ENCODE measurements at regions not wholly inside any gene's neighbourhood (a gene's known extent, or its start where the extent isn't known, plus 50 kb on each side); places are given as distances from the start of the nearest gene placed in this dataset.

DNA sequence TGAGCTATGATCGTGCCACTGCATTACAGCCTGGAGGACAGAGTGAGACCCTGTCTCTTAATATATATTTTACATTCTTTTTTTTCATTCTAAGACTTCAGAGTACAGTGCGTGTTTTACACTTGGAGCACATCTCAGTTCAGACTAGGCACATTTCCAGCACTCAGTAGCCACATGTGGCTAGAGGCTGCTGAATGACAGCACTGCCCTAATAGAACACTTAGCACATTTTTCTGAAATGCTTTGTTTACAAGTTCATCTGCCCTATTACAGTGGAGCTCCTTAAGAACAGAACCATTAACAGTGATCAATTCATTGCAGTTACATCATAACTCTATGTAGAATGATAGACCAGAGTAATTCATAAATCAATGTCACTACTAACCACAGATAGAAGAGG is 138.1 kb downstream of the SUCLG1 start:
- intact Hi-C loops (cut with micrococcal nuclease) (no loop called here), in situ Hi-C loops (cut with MboI) (loop anchor here (10.0 kb wide), 1 partner anchor 456 kb away; no protein-coding TSS in a partner anchor)
- no peak overlapping the region for H3K4me2 ChIP-seq (ENCODE audit: insufficient read depth, low read length)
- WGBS (ENCODE audit: insufficient coverage, low coverage, missing lambda C conversion rate), result 0% methylated on average over 2 of the region's 2 CpGs
- no peaks in the 10 kb centered on the region for H3K36me3 ChIP-seq (ENCODE audit: control insufficient read depth, insufficient read depth, low read length)
- TF ChIP-seq, protein P1, sequence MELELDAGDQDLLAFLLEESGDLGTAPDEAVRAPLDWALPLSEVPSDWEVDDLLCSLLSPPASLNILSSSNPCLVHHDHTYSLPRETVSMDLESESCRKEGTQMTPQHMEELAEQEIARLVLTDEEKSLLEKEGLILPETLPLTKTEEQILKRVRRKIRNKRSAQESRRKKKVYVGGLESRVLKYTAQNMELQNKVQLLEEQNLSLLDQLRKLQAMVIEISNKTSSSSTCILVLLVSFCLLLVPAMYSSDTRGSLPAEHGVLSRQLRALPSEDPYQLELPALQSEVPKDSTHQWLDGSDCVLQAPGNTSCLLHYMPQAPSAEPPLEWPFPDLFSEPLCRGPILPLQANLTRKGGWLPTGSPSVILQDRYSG (tag; conservative IDR thresholded peaks at IDR 0.05; ENCODE audit: low read depth), result no peak
- TF ChIP-seq, protein P2, sequence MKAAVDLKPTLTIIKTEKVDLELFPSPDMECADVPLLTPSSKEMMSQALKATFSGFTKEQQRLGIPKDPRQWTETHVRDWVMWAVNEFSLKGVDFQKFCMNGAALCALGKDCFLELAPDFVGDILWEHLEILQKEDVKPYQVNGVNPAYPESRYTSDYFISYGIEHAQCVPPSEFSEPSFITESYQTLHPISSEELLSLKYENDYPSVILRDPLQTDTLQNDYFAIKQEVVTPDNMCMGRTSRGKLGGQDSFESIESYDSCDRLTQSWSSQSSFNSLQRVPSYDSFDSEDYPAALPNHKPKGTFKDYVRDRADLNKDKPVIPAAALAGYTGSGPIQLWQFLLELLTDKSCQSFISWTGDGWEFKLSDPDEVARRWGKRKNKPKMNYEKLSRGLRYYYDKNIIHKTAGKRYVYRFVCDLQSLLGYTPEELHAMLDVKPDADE (conservative IDR thresholded peaks at IDR 0.05; ENCODE audit: control insufficient read depth, low read depth, low read length), result no peak
- TF ChIP-seq BRD9 (IDR thresholded peaks at IDR 0.05; ENCODE audit: low read depth, partially characterized antibody) (no peak), VEZF1 (CRISPR knock-in tag; IDR thresholded peaks at IDR 0.05) (no peak), RBM25 (IDR thresholded peaks at IDR 0.05; ENCODE audit: low read depth, low read length, severe bottlenecking) (no peak), ATF1 (CRISPR knock-in tag; IDR thresholded peaks at IDR 0.05) (no peak), ATF1 (tag; IDR thresholded peaks at IDR 0.05) (no peak), TAF7 (tag; IDR thresholded peaks at IDR 0.05) (no peak), ZNF445 (CRISPR knock-in tag; IDR thresholded peaks at IDR 0.05; ENCODE audit: low read depth) (no peak), ZNF551 (CRISPR knock-in tag; IDR thresholded peaks at IDR 0.05) (no peak)
- CTCF ChIA-PET (ENCODE audit: low intra/inter-chr PET ratio), result no interaction called here
- FAIRE-seq, result no peak
- ATAC-seq, result no peak
- no peak overlapping the region for H3K4me3 ChIP-seq
- BruUV-seq (replicated peaks), result no TSS peak
- no peaks in the 10 kb centered on the region for H3K4me1 ChIP-seq (replicated peaks in 1 of 2; ENCODE audit: control insufficient read depth in 2 of 2, insufficient read depth in 2 of 2, low read length in 2 of 2)
- no peak overlapping the region for H3K27ac ChIP-seq (ENCODE audit: extremely low read depth, low read depth, low read length)
- no peak overlapping the region for H3K9ac ChIP-seq (ENCODE audit: insufficient read depth in 1 of 2, low read depth in 2 of 2, low read length in 2 of 2)
- no peaks in the 10 kb centered on the region for H3K9me3 ChIP-seq (replicated peaks; ENCODE audit: control insufficient read depth, insufficient read depth, low read depth, low read length)
- H3K9me1 ChIP-seq (ENCODE audit: control insufficient read depth, insufficient read depth, low read length), result no peaks in the 10 kb centered on the region
- no peak for DNase-seq (ENCODE audit: extremely low read depth in 1 of 4, low spot score in 3 of 4)
- POLR2A ChIA-PET, result no interaction called here
- no peaks in the 10 kb centered on the region for H4K20me1 ChIP-seq (replicated peaks; ENCODE audit: control insufficient read depth, insufficient read depth, low read length)
- H2AFZ ChIP-seq (ENCODE audit: low read depth, low read length), result no peak overlapping the region
- H3K79me2 ChIP-seq (ENCODE audit: control insufficient read depth, insufficient read depth, low read length), result no peaks in the 10 kb centered on the region
- H3K27me3 ChIP-seq (ENCODE audit: control insufficient read depth in 2 of 2, insufficient read depth in 2 of 2, low read length in 2 of 2), result no peaks in the 10 kb centered on the region
